LNCaP clone FGC (cell line): ENCODE measurements at regions not wholly inside any gene's neighbourhood (a gene's known extent, or its start where the extent isn't known, plus 50 kb on each side); places are given as distances from the start of the nearest gene placed in this dataset.

Source experiments
- DNase-seq: peaks from one replicate; pipeline ENCODE4 v3.0.0-alpha.2; 2011; ENCODE audit warnings: low read depth
- H3K4me3 ChIP-seq: 2 replicates; pipeline ENCODE4 v1.5.1; 2011; ENCODE audit warnings: mild to moderate bottlenecking, low read depth, low read length, control low read depth
- CTCF ChIP-seq: IDR thresholded peaks from 2 replicates; pipeline ENCODE4 v1.5.1; 2012; ENCODE audit warnings: mild to moderate bottlenecking; ENCODE audit not compliant: control insufficient read depth, insufficient read depth; ENCODE audit errors: extremely low read depth

DNA sequence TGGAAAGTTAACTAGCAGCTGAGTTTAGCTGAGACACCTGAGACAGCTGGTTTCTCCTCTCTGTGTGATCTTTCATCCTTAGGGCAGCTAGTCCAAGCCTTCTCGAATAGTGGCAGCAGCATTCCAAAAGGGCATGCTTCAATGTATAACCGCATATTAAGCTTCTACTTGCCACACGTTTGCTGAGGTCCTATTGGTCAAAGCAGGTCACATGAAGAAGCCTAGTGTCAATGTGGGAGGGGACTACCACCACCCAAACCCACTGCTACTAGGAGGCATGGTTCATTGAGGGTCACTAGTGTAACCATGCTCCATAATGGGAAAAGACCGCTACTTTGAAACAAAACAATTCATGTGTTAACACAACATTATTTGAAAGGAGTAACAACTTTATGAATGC lies 314.9 kb upstream of the SMIM31 start:
- no peak for DNase-seq
- no peak for TF ChIP-seq CTCF
- no peak overlapping the region for H3K4me3 ChIP-seq

GRCh38 chr4:164440199-164440598 lies 313.7 kb upstream of the SMIM31 start:
- DNase-seq = no peak
- H3K4me3 ChIP-seq = no peak overlapping the region
- no peak for TF ChIP-seq CTCF

- no peak for TF ChIP-seq CTCF
- no peak overlapping the region for H3K4me3 ChIP-seq
- no peak for DNase-seq
These were observed 312.8 kb upstream of the SMIM31 start for GRCh38 chr4:164441109-164441508.

- H3K4me3 ChIP-seq = no peak overlapping the region
- no peak for DNase-seq
- no peak for TF ChIP-seq CTCF
These were observed 311.8 kb upstream of the SMIM31 start for GRCh38 chr4:164442180-164442579.

DNA sequence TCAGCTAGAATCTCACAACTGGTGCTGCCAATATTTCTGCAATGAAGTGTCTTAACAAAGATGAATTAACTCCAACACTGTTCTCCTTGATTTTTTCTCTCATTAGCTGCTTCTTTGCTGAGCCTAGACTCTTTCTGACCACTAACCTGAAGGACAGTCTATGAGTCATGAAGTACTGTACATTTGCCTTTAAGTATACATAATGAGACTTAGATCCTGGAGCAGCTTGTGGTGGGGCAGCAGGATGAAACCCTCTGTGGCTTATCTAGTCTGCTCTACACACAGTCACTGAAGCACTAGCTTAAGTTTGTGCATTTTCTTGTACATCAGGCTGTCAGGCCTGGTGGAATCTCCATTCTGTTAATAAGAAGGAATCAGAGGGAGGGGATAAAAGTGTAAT lies 307.4 kb upstream of the SMIM31 start:
- TF ChIP-seq CTCF = no peak
- no peak overlapping the region for H3K4me3 ChIP-seq
- DNase-seq = no peak

DNA sequence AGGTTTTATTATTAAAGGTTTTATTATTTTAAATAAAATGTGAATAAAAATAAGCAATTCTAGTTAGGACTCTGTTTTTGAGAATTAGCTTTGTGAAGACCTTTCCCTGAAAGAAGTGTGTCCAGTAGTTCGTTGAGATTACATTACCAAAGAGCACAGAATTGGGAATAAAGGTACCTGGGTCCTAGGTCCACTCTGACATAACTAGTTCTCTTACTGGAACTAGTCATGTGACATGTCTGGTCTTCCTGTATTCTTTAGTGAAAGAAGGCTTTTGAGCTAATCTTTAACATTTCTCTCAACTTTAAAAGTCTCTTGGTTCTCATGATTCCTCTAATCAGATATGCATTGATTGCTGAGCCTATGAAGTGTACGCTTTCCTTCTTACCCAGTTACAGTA lies 292.0 kb upstream of the SMIM31 start:
- H3K4me3 ChIP-seq = no peak overlapping the region
- TF ChIP-seq CTCF = no peak
- no peak for DNase-seq

DNA sequence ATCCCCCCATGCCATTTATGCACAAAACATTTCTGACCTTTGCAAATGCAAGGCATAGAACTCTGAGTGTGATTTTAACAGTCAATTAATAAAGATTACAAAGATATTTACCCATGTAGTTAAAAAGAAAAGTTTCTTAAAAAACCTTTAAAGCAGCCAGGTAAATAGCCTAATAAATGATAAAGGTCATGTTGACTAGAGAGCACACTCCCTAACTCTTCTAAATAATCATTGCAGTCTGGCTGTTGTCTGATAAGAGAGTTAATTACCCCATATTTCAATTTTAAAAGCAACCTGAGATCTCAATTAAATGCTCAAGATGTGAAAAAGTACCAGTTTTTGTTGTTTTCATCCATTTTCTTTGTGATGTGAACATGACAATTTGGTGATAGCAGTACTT lies 291.5 kb upstream of the SMIM31 start:
- no peak for DNase-seq
- no peak overlapping the region for H3K4me3 ChIP-seq
- no peak for TF ChIP-seq CTCF
